Parathyroid adenoma (tissue), 2 donors: ENCODE measurements at regions not wholly inside any gene's neighbourhood (a gene's known extent, or its start where the extent isn't known, plus 50 kb on each side); places are given as distances from the start of the nearest gene placed in this dataset.

Source experiments
- H2AFZ ChIP-seq: fragments of 300-600 bp; sonication (generic); one replicate; pipeline ENCODE4 v1.7.0; 2017; ENCODE audit warnings: antibody characterized with exemption, mild to moderate bottlenecking
- H3K27ac ChIP-seq: fragments of 300-600 bp; sonication (generic); one replicate; pipeline ENCODE4 v1.7.0; 2017
- H3K27me3 ChIP-seq: fragments of 300-600 bp; sonication (generic); one replicate; pipeline ENCODE4 v1.7.0; 2017; ENCODE audit warnings: low read length; ENCODE audit not compliant: control insufficient read depth, insufficient read depth
- H3K36me3 ChIP-seq: fragments of 300-600 bp; sonication (generic); one replicate; pipeline ENCODE4 v1.7.0; 2017; ENCODE audit warnings: low read length; ENCODE audit not compliant: control insufficient read depth, insufficient read depth
- H3K4me1 ChIP-seq: fragments of 300-600 bp; sonication (generic); one replicate; pipeline ENCODE4 v1.7.0; 2017; ENCODE audit warnings: control low read depth
- H3K4me2 ChIP-seq: fragments of 300-600 bp; sonication (generic); one replicate; pipeline ENCODE4 v1.7.0; 2017; ENCODE audit warnings: low read length
- H3K4me3 ChIP-seq: fragments of 300-600 bp; sonication (generic); one replicate; pipeline ENCODE4 v1.7.0; 2017; ENCODE audit warnings: low read depth, low read length
- H3K79me2 ChIP-seq: fragments of 300-600 bp; sonication (generic); one replicate; pipeline ENCODE4 v1.7.0; 2017; ENCODE audit warnings: control low read depth
- H3K9ac ChIP-seq: fragments of 300-600 bp; sonication (generic); one replicate; pipeline ENCODE4 v1.7.0; 2017; ENCODE audit warnings: mild to moderate bottlenecking
- H3K9me3 ChIP-seq: fragments of 300-600 bp; sonication (generic); one replicate; pipeline ENCODE4 v1.7.0; 2017; ENCODE audit warnings: low read length; ENCODE audit not compliant: control insufficient read depth
- CTCF ChIP-seq: fragments of 300-600 bp; sonication (generic); IDR thresholded peaks from one replicate; pipeline ENCODE4 v1.7.0; 2017; ENCODE audit warnings: antibody characterized with exemption, mild to moderate bottlenecking
- donor health status: primary hyperparathyroidism.

GRCh38 chr3:27990324-27990723 lies 251.1 kb upstream of the CMC1 start:
- H3K27ac ChIP-seq, result no peak overlapping the region

GRCh38 chr3:27990837-27991236 lies 250.6 kb upstream of the CMC1 start:
- H3K4me1 ChIP-seq, result no peaks in the 10 kb centered on the region
- no peak overlapping the region for H2AFZ ChIP-seq
- no peaks in the 10 kb centered on the region for H3K79me2 ChIP-seq
- H3K4me3 ChIP-seq, result no peak overlapping the region
- H3K4me2 ChIP-seq, result no peak overlapping the region
- no peak for TF ChIP-seq CTCF
- H3K27me3 ChIP-seq, result no peaks in the 10 kb centered on the region
- H3K27ac ChIP-seq, result no peak overlapping the region
- H3K9me3 ChIP-seq, result no peaks in the 10 kb centered on the region
- H3K9ac ChIP-seq, result no peak overlapping the region
- H3K36me3 ChIP-seq, result no peaks in the 10 kb centered on the region

More at GRCh38 chr3:27990324-27990723, 251.1 kb upstream of the CMC1 start:
- Histone ChIP-seq H3K9ac (no peak overlapping the region), H3K36me3 (no peaks in the 10 kb centered on the region), H3K4me3 (no peak overlapping the region), H3K27me3 (no peaks in the 10 kb centered on the region), H3K9me3 (no peaks in the 10 kb centered on the region), H3K4me1 (no peaks in the 10 kb centered on the region), H2AFZ (no peak overlapping the region), H3K79me2 (no peaks in the 10 kb centered on the region), H3K4me2 (no peak overlapping the region)
- TF ChIP-seq CTCF, result no peak

GRCh38 chr3:27993051-27993450 lies 248.4 kb upstream of the CMC1 start:
- TF ChIP-seq CTCF, result no peak
- H3K27me3 ChIP-seq, result no peaks in the 10 kb centered on the region
- H3K9me3 ChIP-seq, result no peaks in the 10 kb centered on the region
- H2AFZ ChIP-seq, result no peak overlapping the region
- H3K4me2 ChIP-seq, result no peak overlapping the region
- H3K4me3 ChIP-seq, result no peak overlapping the region
- H3K27ac ChIP-seq, result no peak overlapping the region
- H3K9ac ChIP-seq, result no peak overlapping the region
- no peaks in the 10 kb centered on the region for H3K36me3 ChIP-seq
- H3K4me1 ChIP-seq, result no peaks in the 10 kb centered on the region
- H3K79me2 ChIP-seq, result no peaks in the 10 kb centered on the region

GRCh38 chr3:28000608-28001007 lies 240.8 kb upstream of the CMC1 start:
- H3K79me2 ChIP-seq, result no peaks in the 10 kb centered on the region
- H3K4me1 ChIP-seq, result no peaks in the 10 kb centered on the region
- H3K9ac ChIP-seq, result no peak overlapping the region
- no peak overlapping the region for H2AFZ ChIP-seq
- H3K4me3 ChIP-seq, result no peak overlapping the region
- no peaks in the 10 kb centered on the region for H3K9me3 ChIP-seq
- no peaks in the 10 kb centered on the region for H3K27me3 ChIP-seq
- TF ChIP-seq CTCF, result no peak
- H3K36me3 ChIP-seq, result no peaks in the 10 kb centered on the region
- H3K27ac ChIP-seq, result no peak overlapping the region
- no peak overlapping the region for H3K4me2 ChIP-seq

- no peak overlapping the region for H3K4me2 ChIP-seq
- H3K36me3 ChIP-seq, result no peaks in the 10 kb centered on the region
- no peak for TF ChIP-seq CTCF
- no peaks in the 10 kb centered on the region for H3K79me2 ChIP-seq
- H3K4me3 ChIP-seq, result no peak overlapping the region
- no peaks in the 10 kb centered on the region for H3K4me1 ChIP-seq
- no peak overlapping the region for H3K9ac ChIP-seq
- H2AFZ ChIP-seq, result no peak overlapping the region
- no peaks in the 10 kb centered on the region for H3K9me3 ChIP-seq
- H3K27me3 ChIP-seq, result no peaks in the 10 kb centered on the region
- H3K27ac ChIP-seq, result no peak overlapping the region
Measured at GRCh38 chr3:28008235-28008634, 233.2 kb upstream of the CMC1 start.
